Activated T-cell treated with anti-CD3 and anti-CD28 coated beads, Interleukin-2, amount 50 U/mL, for 24 hours (primary cell): ENCODE measurements at regions not wholly inside any gene's neighbourhood (a gene's known extent, or its start where the extent isn't known, plus 50 kb on each side); places are given as distances from the start of the nearest gene placed in this dataset.
"Not testable (repeated sequence)": the region's sequence is repeated elsewhere in the genome, so short reads cannot be mapped to it uniquely, and the experiment has no call there.

Experiments used
- DNase-seq: peaks from one replicate; pipeline ENCODE4 v3.0.0-alpha.2; 2020
- H3K27ac Mint-ChIP-seq: 2 replicates; pipeline ENCODE4 v1.8.0; 2020; ENCODE audit warnings: mild to moderate bottlenecking, mixed read lengths
- H3K27me3 Mint-ChIP-seq: 2 replicates; pipeline ENCODE4 v1.8.0; 2020; ENCODE audit warnings: mixed read lengths
- H3K36me3 Mint-ChIP-seq: 2 replicates; pipeline ENCODE4 v1.8.0; 2020; ENCODE audit warnings: low read depth, mixed read lengths
- H3K4me1 Mint-ChIP-seq: 2 replicates; pipeline ENCODE4 v1.8.0; 2020; ENCODE audit warnings: low read depth, mixed read lengths
- H3K4me3 Mint-ChIP-seq: 2 replicates; pipeline ENCODE4 v1.8.0; 2020; ENCODE audit warnings: mild to moderate bottlenecking, moderate library complexity, mixed read lengths
- H3K9me3 Mint-ChIP-seq: 2 replicates; pipeline ENCODE4 v1.8.0; 2020; ENCODE audit warnings: mixed read lengths

DNA sequence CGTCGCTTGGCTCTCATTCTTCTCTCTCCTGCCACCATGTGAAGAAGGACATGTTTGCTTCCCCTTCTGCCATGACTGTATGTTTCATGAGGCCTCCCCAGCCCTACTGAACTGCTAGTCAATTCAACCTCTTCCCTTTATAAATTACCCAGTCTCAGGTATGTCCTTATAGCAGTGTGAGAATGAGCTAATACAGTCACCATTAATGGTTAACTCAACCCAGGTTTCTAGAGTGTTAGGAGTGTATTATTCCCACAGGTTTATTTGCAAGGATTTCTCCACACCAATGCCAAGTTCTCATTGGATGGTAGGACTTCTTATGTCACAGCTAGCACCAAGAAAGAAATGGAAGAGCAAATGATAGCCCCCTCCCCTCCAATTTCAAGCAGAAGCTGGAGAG is 71.9 kb downstream of the DYNAP start:
- no peaks in the 10 kb centered on the region for H3K36me3 Mint-ChIP-seq
- peaks cover 16% of the 10 kb centered on the region for H3K27me3 Mint-ChIP-seq
- no peak for DNase-seq
- no peak overlapping the region for H3K27ac Mint-ChIP-seq
- no peak overlapping the region for H3K4me3 Mint-ChIP-seq
- H3K9me3 Mint-ChIP-seq = peaks cover 4% of the 10 kb centered on the region
- H3K4me1 Mint-ChIP-seq = no peaks in the 10 kb centered on the region

- DNase-seq, H3K4me1 Mint-ChIP-seq, H3K27ac Mint-ChIP-seq, H3K9me3 Mint-ChIP-seq, H3K27me3 Mint-ChIP-seq, H3K4me3 Mint-ChIP-seq, H3K36me3 Mint-ChIP-seq: not testable (repeated sequence)
Observed at GRCh38 chr18:54669701-54670100, 78.7 kb downstream of the DYNAP start.

- DNase-seq = no peak
- Mint-ChIP-seq H3K27me3 (peaks cover 8% of the 10 kb centered on the region), H3K4me1 (no peaks in the 10 kb centered on the region), H3K36me3 (no peaks in the 10 kb centered on the region), H3K4me3 (no peak overlapping the region), H3K27ac (no peak overlapping the region), H3K9me3 (no peaks in the 10 kb centered on the region)
Observed at GRCh38 chr18:54671291-54671881, 80.3 kb downstream of the DYNAP start.

GRCh38 chr18:54672109-54672508 is 81.1 kb downstream of the DYNAP start:
- H3K9me3 Mint-ChIP-seq = no peaks in the 10 kb centered on the region
- H3K4me3 Mint-ChIP-seq = no peak overlapping the region
- no peak overlapping the region for H3K27ac Mint-ChIP-seq
- H3K4me1 Mint-ChIP-seq = no peaks in the 10 kb centered on the region
- peaks cover 8% of the 10 kb centered on the region for H3K27me3 Mint-ChIP-seq
- no peak for DNase-seq
- no peaks in the 10 kb centered on the region for H3K36me3 Mint-ChIP-seq

DNA sequence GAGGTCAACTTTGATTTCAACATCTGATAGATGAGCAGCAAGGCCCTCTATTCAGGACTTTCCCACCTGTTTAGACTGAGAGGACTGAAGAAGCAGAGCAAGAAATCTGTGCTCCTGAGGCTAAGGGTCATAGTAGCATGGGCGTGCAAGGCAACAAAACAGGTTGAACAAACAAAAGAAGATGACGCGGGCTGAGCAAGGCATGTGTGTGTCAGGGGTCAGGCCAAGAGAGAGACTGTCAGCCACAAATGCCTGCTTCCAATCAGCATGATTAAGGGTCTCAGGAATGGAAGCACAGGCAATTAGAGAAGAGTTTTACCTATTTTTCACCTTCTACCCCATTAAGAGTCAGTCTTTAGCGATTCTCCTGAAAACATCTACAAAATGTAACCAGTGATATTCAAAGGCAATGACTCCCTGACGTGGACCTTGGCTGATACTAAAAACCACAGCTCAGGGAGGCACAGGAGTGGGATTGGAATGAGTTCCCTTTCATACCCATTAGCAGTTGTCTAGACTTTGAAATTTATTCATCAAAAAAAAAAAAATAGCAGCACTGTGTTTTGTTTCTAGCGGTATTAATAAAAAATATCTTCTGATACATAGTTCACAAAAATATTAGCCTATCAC is 81.9 kb downstream of the DYNAP start:
- Mint-ChIP-seq H3K27me3 (peaks cover 6% of the 10 kb centered on the region), H3K36me3 (no peaks in the 10 kb centered on the region), H3K4me1 (no peaks in the 10 kb centered on the region), H3K9me3 (no peaks in the 10 kb centered on the region), H3K4me3 (no peak overlapping the region), H3K27ac (no peak overlapping the region)
- DNase-seq = no peak

- H3K4me1 Mint-ChIP-seq = no peaks in the 10 kb centered on the region
- H3K36me3 Mint-ChIP-seq = no peaks in the 10 kb centered on the region
- no peak overlapping the region for H3K27ac Mint-ChIP-seq
- no peaks in the 10 kb centered on the region for H3K9me3 Mint-ChIP-seq
- peaks cover 6% of the 10 kb centered on the region for H3K27me3 Mint-ChIP-seq
- H3K4me3 Mint-ChIP-seq = no peak overlapping the region
- DNase-seq = no peak
Observed at GRCh38 chr18:54673936-54674335, 82.9 kb downstream of the DYNAP start.

DNA sequence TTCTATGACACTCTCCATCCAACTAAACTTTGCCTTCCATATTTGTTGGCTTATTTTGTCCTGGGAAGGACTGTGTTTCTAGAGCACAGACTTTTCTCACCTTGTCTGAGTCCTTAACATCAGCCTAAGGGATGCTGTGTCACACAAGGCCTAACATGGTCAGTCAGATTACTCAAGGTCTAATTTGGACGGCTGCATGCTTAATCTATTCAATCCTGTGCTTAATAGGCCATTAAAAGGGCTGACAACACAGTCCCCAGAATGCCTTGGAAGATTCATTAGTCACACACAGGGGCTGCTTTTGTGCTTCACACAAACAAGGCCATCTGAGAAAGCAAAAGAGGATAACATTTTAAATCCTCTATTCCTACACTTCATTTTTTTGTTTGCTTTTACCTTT is 84.0 kb downstream of the DYNAP start:
- Mint-ChIP-seq H3K27ac (no peak overlapping the region), H3K9me3 (no peaks in the 10 kb centered on the region), H3K4me3 (no peak overlapping the region), H3K36me3 (no peaks in the 10 kb centered on the region), H3K27me3 (peaks cover 4% of the 10 kb centered on the region), H3K4me1 (peaks cover 1% of the 10 kb centered on the region)
- no peak for DNase-seq

GRCh38 chr18:54679318-54680149 is 88.5 kb downstream of the DYNAP start:
- DNase-seq = no peak
- H3K4me3 Mint-ChIP-seq = no peak overlapping the region
- no peaks in the 10 kb centered on the region for H3K9me3 Mint-ChIP-seq
- H3K27me3 Mint-ChIP-seq = no peaks in the 10 kb centered on the region
- no peak overlapping the region for H3K27ac Mint-ChIP-seq
- H3K36me3 Mint-ChIP-seq = no peaks in the 10 kb centered on the region
- peaks cover 1% of the 10 kb centered on the region for H3K4me1 Mint-ChIP-seq

DNA sequence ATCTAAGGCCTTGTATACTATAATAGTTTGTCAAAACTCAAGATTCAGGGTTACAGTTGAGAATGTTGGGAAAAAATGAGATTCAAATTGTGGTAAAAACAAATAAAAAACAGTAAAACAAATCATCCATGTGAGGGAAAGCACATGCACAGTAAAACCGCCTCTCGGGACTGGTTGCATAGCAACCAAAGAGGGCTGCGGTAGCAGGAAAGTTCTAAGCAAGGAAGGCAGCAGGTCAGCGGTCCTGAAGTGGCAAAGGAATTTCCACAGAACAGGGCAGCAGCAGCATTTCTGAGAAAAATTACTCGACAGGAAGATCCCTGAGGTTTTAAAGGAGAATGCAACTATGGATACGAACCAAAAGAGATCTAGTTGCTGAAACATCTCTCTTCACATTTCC is 93.7 kb downstream of the DYNAP start:
- no peaks in the 10 kb centered on the region for H3K9me3 Mint-ChIP-seq
- H3K27ac Mint-ChIP-seq = no peak overlapping the region
- peaks cover 5% of the 10 kb centered on the region for H3K27me3 Mint-ChIP-seq
- H3K36me3 Mint-ChIP-seq = no peaks in the 10 kb centered on the region
- DNase-seq = no peak
- H3K4me3 Mint-ChIP-seq = no peak overlapping the region
- no peaks in the 10 kb centered on the region for H3K4me1 Mint-ChIP-seq

DNA sequence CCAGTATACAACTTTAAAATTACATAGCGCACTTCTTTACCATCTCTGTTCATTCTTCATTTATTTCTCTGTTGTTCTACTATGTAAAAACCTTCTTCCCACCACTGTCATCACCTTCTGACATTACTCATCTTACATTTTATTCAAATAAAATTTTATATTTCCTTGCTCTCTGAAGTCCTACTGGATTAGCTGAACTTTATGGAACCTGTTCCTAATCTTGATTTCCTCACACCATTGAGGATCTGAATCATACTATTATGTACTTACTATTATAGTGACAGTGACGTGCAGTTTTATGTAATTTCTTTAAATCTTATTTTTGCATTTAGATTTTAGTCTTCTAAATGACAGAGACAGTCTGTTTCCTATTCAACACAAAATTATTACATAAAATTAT is 98.3 kb downstream of the DYNAP start:
- Mint-ChIP-seq H3K4me3 (no peak overlapping the region), H3K4me1 (no peaks in the 10 kb centered on the region), H3K27me3 (peaks cover 8% of the 10 kb centered on the region), H3K9me3 (peaks cover 2% of the 10 kb centered on the region), H3K36me3 (no peaks in the 10 kb centered on the region), H3K27ac (no peak overlapping the region)
- no peak for DNase-seq

- Mint-ChIP-seq H3K4me1 (no peaks in the 10 kb centered on the region), H3K36me3 (no peaks in the 10 kb centered on the region), H3K27me3 (peaks cover 8% of the 10 kb centered on the region), H3K4me3 (no peak overlapping the region), H3K9me3 (peaks cover 2% of the 10 kb centered on the region), H3K27ac (no peak overlapping the region)
- no peak for DNase-seq
Observed at GRCh38 chr18:54690198-54690597, 99.2 kb downstream of the DYNAP start.

DNA sequence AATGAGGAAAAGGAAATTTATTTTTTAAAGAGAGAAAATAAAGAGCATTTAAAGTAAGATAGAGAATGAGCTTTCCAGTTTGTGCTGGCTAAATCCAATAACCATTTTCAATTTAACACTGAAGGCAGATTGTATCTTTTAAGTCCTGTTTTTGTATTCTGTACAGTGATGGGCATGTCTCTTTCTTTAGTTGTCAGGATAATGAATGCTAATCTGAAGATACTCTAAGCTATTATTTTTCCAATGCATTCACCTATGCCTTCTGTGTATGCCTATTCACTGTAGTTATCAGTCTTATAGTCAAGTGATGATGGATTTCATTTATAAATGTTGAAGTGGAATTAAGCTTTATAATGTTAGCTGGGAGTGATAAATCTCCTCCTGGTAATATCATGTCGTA is 101.4 kb downstream of the DYNAP start:
- H3K4me1 Mint-ChIP-seq = no peaks in the 10 kb centered on the region
- H3K36me3 Mint-ChIP-seq = no peaks in the 10 kb centered on the region
- H3K27ac Mint-ChIP-seq = no peak overlapping the region
- peaks cover 2% of the 10 kb centered on the region for H3K9me3 Mint-ChIP-seq
- DNase-seq = no peak
- H3K27me3 Mint-ChIP-seq = peaks cover 8% of the 10 kb centered on the region
- no peak overlapping the region for H3K4me3 Mint-ChIP-seq

DNA sequence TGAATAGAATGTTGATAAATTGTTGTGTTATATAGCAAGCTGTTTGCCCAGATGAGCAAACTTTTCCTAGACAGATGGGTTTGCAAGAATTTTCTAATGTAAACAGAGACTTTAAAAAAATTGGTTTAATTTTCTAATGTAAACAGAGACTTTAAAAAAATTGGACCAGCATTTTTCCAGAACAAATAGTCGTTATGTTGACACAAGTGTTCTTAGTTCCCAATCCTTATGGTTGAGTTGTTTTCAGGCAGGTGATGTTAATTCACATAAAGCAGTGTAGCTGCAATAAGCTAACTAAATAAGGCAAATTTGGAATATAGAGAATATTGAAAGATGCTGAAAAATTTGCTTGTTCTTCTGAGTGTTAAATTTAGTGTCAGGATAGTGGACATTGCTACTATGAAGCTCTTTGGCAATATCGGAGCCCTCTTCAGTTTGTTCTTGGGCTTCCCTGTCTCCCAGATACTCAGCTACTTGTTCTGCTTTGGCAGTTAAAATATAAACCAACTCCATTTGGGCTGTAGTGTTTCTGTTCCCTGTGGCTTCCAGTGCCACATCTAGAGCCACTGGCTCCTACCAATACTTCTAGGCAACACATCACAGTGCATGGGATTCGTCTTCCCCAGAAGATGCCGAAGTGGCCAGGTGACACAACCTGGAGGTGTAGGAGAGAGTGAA is 105.7 kb downstream of the DYNAP start:
- Mint-ChIP-seq H3K4me1 (no peaks in the 10 kb centered on the region), H3K36me3 (no peaks in the 10 kb centered on the region), H3K27me3 (peaks cover 3% of the 10 kb centered on the region)

GRCh38 chr18:54700580-54700979 is 109.5 kb downstream of the DYNAP start:
- no peak for DNase-seq
- H3K36me3 Mint-ChIP-seq = no peaks in the 10 kb centered on the region
- no peak overlapping the region for H3K27ac Mint-ChIP-seq
- no peak overlapping the region for H3K4me3 Mint-ChIP-seq
- H3K4me1 Mint-ChIP-seq = no peaks in the 10 kb centered on the region
- H3K9me3 Mint-ChIP-seq = no peaks in the 10 kb centered on the region
- no peaks in the 10 kb centered on the region for H3K27me3 Mint-ChIP-seq

More for the DNA sequence above, 105.7 kb downstream of the DYNAP start:
- DNase-seq = no peak
- Mint-ChIP-seq H3K9me3 (peaks cover 2% of the 10 kb centered on the region), H3K4me3 (no peak overlapping the region), H3K27ac (no peak overlapping the region)

DNA sequence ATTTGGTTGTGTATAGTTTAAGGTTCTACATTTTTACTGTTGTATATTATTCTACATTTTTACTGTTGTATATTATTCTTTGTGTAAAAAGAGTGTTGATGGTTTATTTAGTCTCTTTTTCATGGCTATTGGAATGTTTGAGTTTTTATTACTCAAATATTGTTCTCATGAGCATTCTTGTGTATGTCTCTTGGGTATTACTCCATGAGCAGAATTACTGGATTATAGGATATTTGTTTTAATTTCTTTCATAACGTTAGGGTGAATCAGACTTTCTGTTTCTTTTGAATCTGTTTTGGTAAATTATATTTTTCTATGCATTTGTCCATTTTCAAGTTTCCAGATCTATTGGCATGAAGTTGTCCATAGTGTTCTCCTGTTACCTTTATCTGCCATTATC is 111.6 kb downstream of the DYNAP start:
- no peak overlapping the region for H3K27ac Mint-ChIP-seq
- DNase-seq = no peak
- no peaks in the 10 kb centered on the region for H3K36me3 Mint-ChIP-seq
- no peaks in the 10 kb centered on the region for H3K4me1 Mint-ChIP-seq
- peaks cover 3% of the 10 kb centered on the region for H3K9me3 Mint-ChIP-seq
- H3K4me3 Mint-ChIP-seq = no peak overlapping the region
- H3K27me3 Mint-ChIP-seq = no peaks in the 10 kb centered on the region
